Activated CD4-positive, alpha-beta T cell treated with anti-CD3 and anti-CD28 coated beads, Interleukin-2, amount 50 U/mL, for 24 hours (primary cell): ENCODE measurements at regions not wholly inside any gene's neighbourhood (a gene's known extent, or its start where the extent isn't known, plus 50 kb on each side); places are given as distances from the start of the nearest gene placed in this dataset.
"Not testable (repeated sequence)": the region's sequence is repeated elsewhere in the genome, so short reads cannot be mapped to it uniquely, and the experiment has no call there.

ENCODE experiments used
- DNase-seq, 2 donors: peaks; one replicate each; pipeline ENCODE4 v3.0.0-alpha.2; 2020; ENCODE audit warnings: low read depth in 1 of 2, low spot score in 1 of 2

GRCh38 chr5:154562244-154562880, 84.3 kb upstream of the HAND1 start:
- no peak for DNase-seq

- no peak for DNase-seq
Observed at GRCh38 chr5:154559398-154560276, 81.6 kb upstream of the HAND1 start.

GRCh38 chr5:154557548-154557947, 79.5 kb upstream of the HAND1 start:
- no peak for DNase-seq

DNA sequence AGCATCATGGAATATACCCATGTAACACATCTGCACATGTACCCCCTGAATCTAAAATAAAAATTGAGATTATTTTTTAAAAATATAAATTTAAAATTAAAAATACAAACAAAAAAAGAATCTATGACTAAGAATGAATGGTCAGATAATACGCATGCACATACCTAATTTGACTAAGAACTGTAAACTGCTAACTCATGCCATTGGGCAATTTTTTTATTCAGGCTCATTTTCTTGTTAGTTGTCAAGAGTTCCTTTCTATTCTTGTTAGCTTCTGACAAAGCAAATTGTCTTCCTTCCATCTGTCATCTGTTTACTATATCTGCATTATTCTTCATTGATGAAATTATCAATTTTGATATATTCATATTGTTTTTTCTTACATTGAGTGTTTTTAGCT, 69.5 kb upstream of the HAND1 start:
- DNase-seq, result no peak

DNA sequence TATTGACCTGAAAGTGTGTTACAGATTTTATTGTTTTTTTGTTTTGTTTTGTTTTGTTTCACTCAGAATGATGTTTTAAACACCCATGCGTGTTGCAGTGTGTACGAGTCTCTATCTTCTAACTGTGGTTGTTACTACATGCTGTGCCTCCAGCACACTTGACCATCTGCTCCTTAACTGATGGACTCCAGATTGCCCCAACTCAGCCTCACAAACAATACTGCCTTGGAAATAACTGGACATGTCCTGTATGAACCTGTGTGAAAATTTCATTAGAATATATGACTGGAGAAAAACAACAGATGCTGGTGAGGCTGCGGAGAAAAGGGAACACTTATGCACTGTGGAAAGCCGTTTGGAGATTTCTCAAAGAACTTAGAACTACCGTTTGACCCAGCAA, 68.7 kb upstream of the HAND1 start:
- no peak for DNase-seq

- DNase-seq, result no peak
Observed at GRCh38 chr5:154544646-154545045, 66.6 kb upstream of the HAND1 start.

GRCh38 chr5:154543380-154543779, 65.4 kb upstream of the HAND1 start:
- no peak for DNase-seq

- DNase-seq, result no peak
Observed at GRCh38 chr5:154542581-154542980, 64.6 kb upstream of the HAND1 start.

DNA sequence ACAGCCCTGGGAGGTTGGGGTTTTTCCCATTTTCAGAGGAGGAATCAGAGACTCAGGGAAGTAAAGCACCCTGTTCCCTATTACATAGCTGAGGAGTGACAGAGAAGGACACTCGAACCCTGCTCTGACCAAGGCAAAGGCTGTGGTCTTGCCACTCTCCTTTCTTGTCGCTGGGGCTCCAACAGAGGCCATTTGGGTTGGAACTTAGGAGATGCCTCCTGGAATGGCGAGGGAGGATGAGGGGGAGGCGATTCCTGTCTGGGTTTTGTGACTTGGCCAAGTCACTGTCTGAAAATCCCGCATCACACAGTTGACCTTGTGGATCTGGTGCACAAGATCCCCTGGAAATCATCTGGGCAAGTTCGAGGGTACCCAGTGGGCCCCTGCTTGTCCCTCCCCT, 64.0 kb upstream of the HAND1 start:
- no peak for DNase-seq

GRCh38 chr5:154541553-154541952, 63.5 kb upstream of the HAND1 start:
- no peak for DNase-seq

GRCh38 chr5:154540600-154540999, 62.6 kb upstream of the HAND1 start:
- no peak for DNase-seq

DNA sequence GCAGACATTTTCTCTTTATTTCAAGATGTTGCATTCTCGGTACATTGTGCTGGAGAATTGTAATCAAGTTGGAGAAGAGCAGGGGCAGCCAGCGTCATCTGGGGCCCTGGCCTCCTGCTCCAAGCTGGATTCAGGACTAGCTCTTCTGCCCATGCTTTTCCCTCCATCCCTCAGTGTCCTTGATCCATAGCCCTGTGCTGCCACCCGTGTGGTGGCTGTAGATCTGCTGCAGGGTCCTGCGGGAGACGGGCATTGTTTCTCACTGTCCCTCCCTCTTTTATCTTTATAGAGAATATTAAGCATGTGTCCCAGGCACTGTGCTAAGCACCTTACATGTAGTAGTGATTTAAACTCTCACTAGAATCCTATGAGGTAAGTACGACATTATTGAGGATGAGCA, 60.5 kb upstream of the HAND1 start:
- DNase-seq, result no peak

DNA sequence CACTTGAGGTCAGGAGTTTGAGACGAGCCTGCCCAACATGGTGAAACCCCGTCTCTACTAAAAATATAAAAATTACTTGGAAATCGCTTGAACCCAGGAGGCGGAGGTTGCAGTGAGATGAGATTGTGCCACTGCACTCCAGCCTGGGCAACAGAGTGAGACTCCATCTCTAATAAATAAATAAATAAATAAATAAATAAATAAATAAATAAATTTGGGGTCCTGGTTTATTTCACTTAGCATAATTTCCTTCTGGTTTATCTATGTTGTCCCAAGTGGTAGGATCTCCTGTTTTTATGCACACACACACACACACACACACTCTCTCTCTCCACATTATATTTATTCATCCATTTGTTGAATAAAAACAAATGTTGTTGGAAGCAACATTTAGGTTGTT, 58.4 kb upstream of the HAND1 start:
- not testable (repeated sequence) for DNase-seq

GRCh38 chr5:154535535-154535934, 57.5 kb upstream of the HAND1 start:
- no peak for DNase-seq

GRCh38 chr5:154534457-154535050, 56.5 kb upstream of the HAND1 start:
- DNase-seq, result no peak

- no peak for DNase-seq
Observed at GRCh38 chr5:154529282-154529681, 51.3 kb upstream of the HAND1 start.

- DNase-seq, result no peak
Observed at GRCh38 chr5:154528005-154528594, 50.1 kb upstream of the HAND1 start.
